IMR-90 (cell line): ENCODE measurements at regions not wholly inside any gene's neighbourhood (a gene's known extent, or its start where the extent isn't known, plus 50 kb on each side); places are given as distances from the start of the nearest gene placed in this dataset.

Experiments
- ATAC-seq: fragments of 200-7000 bp; cut with Tn5 transposase; 2 replicates; pipeline ENCODE4 v1.9.1; 2020; ENCODE audit warnings: low read depth, mild to moderate bottlenecking, moderate library complexity
- BruUV-seq: library from RNA; stranded (reverse); fragments of 400-500 nt; replicated peaks from 2 replicates; lab custom pipeline; 2021; lab: Mats Ljungman, UMichigan
- CTCF ChIA-PET: fragments of 300-600 bp; formaldehyde crosslinking; extraction: SDS; loops from one replicate; lab custom pipeline; 2021; ENCODE audit warnings: antibody characterized with exemption; lab: Yijun Ruan, JAX
- POLR2A ChIA-PET: fragments of 300-600 bp; sonication (Branson Sonifier 250); formaldehyde crosslinking; loops from one replicate; lab custom pipeline; 2022; ENCODE audit warnings: antibody characterized with exemption; ENCODE audit not compliant: unreplicated experiment; lab: Charles Lee
- DNase-seq: peaks from one replicate; pipeline ENCODE4 v3.0.0; 2013
- H2AFZ ChIP-seq: replicated peaks from 2 replicates; pipeline ENCODE3; 2013; ENCODE audit warnings: low read length, mild to moderate bottlenecking; ENCODE audit not compliant: poor library complexity
- H2AK5ac ChIP-seq: 2 replicates; pipeline ENCODE4 v1.6.1; 2013; ENCODE audit warnings: low read depth, low read length, inconsistent platforms
- H2AK9ac ChIP-seq: replicated peaks from 2 replicates; pipeline ENCODE3; 2013; ENCODE audit warnings: mild to moderate bottlenecking, low read depth, low read length, moderate library complexity; ENCODE audit not compliant: poor library complexity
- H2BK120ac ChIP-seq: 2 replicates; pipeline ENCODE4 v1.6.1; 2013; ENCODE audit warnings: low read depth, low read length, inconsistent platforms
- H2BK15ac ChIP-seq: 3 replicates; pipeline ENCODE4 v1.6.1; 2013; ENCODE audit warnings: low read depth, low read length, inconsistent platforms
- H2BK20ac ChIP-seq: 2 replicates; pipeline ENCODE4 v1.6.1; 2013; ENCODE audit warnings: low read depth, mild to moderate bottlenecking, inconsistent platforms, low read length, moderate library complexity
- H2BK5ac ChIP-seq: 2 replicates; pipeline ENCODE4 v1.6.1; 2013; ENCODE audit warnings: mild to moderate bottlenecking, low read depth, low read length, inconsistent platforms; ENCODE audit not compliant: poor library complexity, severe bottlenecking
- H3K14ac ChIP-seq: replicated peaks from 2 replicates; pipeline ENCODE4 v1.6.1; 2013; ENCODE audit warnings: low read depth, low read length, inconsistent platforms
- H3K18ac ChIP-seq: 2 replicates; pipeline ENCODE4 v1.6.1; 2013; ENCODE audit warnings: low read depth, low read length, control low read depth
- H3K23ac ChIP-seq: 2 replicates; pipeline ENCODE4 v1.6.1; 2013; ENCODE audit warnings: low read depth, low read length, inconsistent platforms
- H3K27ac ChIP-seq: 2 replicates; pipeline ENCODE4 v1.5.1; 2013; ENCODE audit warnings: mild to moderate bottlenecking, control low read depth, low read length; ENCODE audit not compliant: insufficient read depth
- H3K27me3 ChIP-seq: 2 replicates; pipeline ENCODE4 v1.6.1; 2013; ENCODE audit warnings: low read length; ENCODE audit not compliant: control insufficient read depth, insufficient read depth
- H3K36me3 ChIP-seq: 2 replicates; pipeline ENCODE4 v1.6.1; 2013; ENCODE audit warnings: low read length, mixed read lengths; ENCODE audit not compliant: control insufficient read depth, insufficient read depth
- H3K4ac ChIP-seq: 2 replicates; pipeline ENCODE4 v1.6.1; 2013; ENCODE audit warnings: low read depth, low read length, inconsistent platforms
- H3K4me1 ChIP-seq: 2 replicates; pipeline ENCODE4 v1.6.1; 2013; ENCODE audit warnings: low read length, mixed read lengths; ENCODE audit not compliant: control insufficient read depth, insufficient read depth
- H3K4me2 ChIP-seq: 2 replicates; pipeline ENCODE4 v1.6.1; 2013; ENCODE audit warnings: low read depth, mild to moderate bottlenecking, control low read depth, low read length, moderate library complexity
- H3K4me3 ChIP-seq: 2 replicates; pipeline ENCODE4 v1.5.1; 2013; ENCODE audit warnings: low read depth, mild to moderate bottlenecking, control low read depth, low read length, moderate library complexity; ENCODE audit not compliant: insufficient read depth
- H3K56ac ChIP-seq: 2 replicates; pipeline ENCODE4 v1.6.1; 2013; ENCODE audit warnings: low read length, inconsistent platforms; ENCODE audit not compliant: insufficient read depth; ENCODE audit errors: extremely low read depth
- H3K79me1 ChIP-seq, 2 experiments: 2 replicates each; pipeline ENCODE4 v1.6.1; 2013; ENCODE audit warnings: low read length in 2 of 2, inconsistent platforms in 1 of 2, low read depth in 1 of 2
- H3K9ac ChIP-seq: 2 replicates; pipeline ENCODE4 v1.6.1; 2013; ENCODE audit warnings: low read depth, low read length, control low read depth
- H3K9me1 ChIP-seq: 2 replicates; pipeline ENCODE4 v1.6.1; 2013; ENCODE audit warnings: low read length, inconsistent platforms; ENCODE audit not compliant: insufficient read depth
- H3K9me3 ChIP-seq: 2 replicates; pipeline ENCODE4 v1.6.1; 2013; ENCODE audit warnings: low read length; ENCODE audit not compliant: control insufficient read depth, insufficient read depth
- H4K20me1 ChIP-seq: 2 replicates; pipeline ENCODE4 v1.6.1; 2013; ENCODE audit warnings: low read length, inconsistent platforms; ENCODE audit not compliant: insufficient read depth
- H4K5ac ChIP-seq: 2 replicates; pipeline ENCODE4 v1.6.1; 2013; ENCODE audit warnings: mild to moderate bottlenecking, low read depth, low read length, control low read depth
- H4K8ac ChIP-seq, 2 experiments: 2 replicates each; pipeline ENCODE4 v1.6.1; 2013; ENCODE audit warnings: low read depth in 2 of 2, low read length in 2 of 2, control low read depth in 1 of 2, inconsistent platforms in 1 of 2
- H4K91ac ChIP-seq: 2 replicates; pipeline ENCODE4 v1.6.1; 2013; ENCODE audit warnings: low read depth, low read length, inconsistent platforms; ENCODE audit not compliant: insufficient read depth
- MAFK ChIP-seq: IDR thresholded peaks from 2 replicates; pipeline ENCODE4 v1.6.1; 2012; ENCODE audit warnings: low read depth, low read length, improper control_type of control experiment
- POLR2A ChIP-seq: IDR thresholded peaks from 2 replicates; pipeline ENCODE4 v1.6.1; 2012; ENCODE audit warnings: mild to moderate bottlenecking, low read depth, low read length
- WGBS, 2 experiments: methylation state at CpG; one replicate each; pipeline versions ENCODE4 v1.1.5 to v1.1.7; 2013; ENCODE audit warnings: missing lambda C conversion rate in 2 of 2; ENCODE audit not compliant: insufficient read length in 1 of 2; ENCODE audit errors: extremely low coverage in 2 of 2; 5-methylcytosine and 5-hydroxymethylcytosine counted together
- dilution Hi-C: fragments of 300-500 bp; cut with HindIII; formaldehyde crosslinking; loops from one replicate; pipeline ENCODE4 v1.14.3; 2018; ENCODE audit warnings: low sequenced_read_pairs; ENCODE audit not compliant: unreplicated experiment
- in situ Hi-C: fragments of 300-500 bp; cut with MboI; formaldehyde crosslinking; loops from 3 replicates; pipeline ENCODE4 v1.14.3; 2019; ENCODE audit warnings: low sequenced_read_pairs, inconsistent platforms, mixed read lengths
- intact Hi-C: fragments of 100-400 bp; cut with micrococcal nuclease; formaldehyde crosslinking; loops from 2 replicates; pipeline ENCODE4 v1.10.0; 2022

GRCh38 chr2:4424153-4424552 lies 720.8 kb downstream of the DCDC2C start:
- no peak overlapping the region for H3K27ac ChIP-seq
- ChIA-PET POLR2A (no interaction called here), CTCF (no interaction called here)
- in situ Hi-C loops (no loop called here), intact Hi-C loops (no loop called here), dilution Hi-C loops (no loop called here)
- no peak overlapping the region for H2BK15ac ChIP-seq
- H3K18ac ChIP-seq, result no peak overlapping the region
- WGBS, 2 experiments, result no CpG with 5 or more reads among the region's 6 CpGs
- no TSS peak for BruUV-seq
- H3K36me3 ChIP-seq, result no peaks in the 10 kb centered on the region
- H3K27me3 ChIP-seq, result no peaks in the 10 kb centered on the region
- H3K4me2 ChIP-seq, result no peak overlapping the region
- no peak overlapping the region for H2AK5ac ChIP-seq
- H3K9me1 ChIP-seq, result no peaks in the 10 kb centered on the region
- no peak overlapping the region for H3K23ac ChIP-seq
- H4K5ac ChIP-seq, result no peak overlapping the region
- H4K20me1 ChIP-seq, result no peaks in the 10 kb centered on the region
- no peak overlapping the region for H3K14ac ChIP-seq
- no peak for ATAC-seq
- H3K4ac ChIP-seq, result no peak overlapping the region
- no peak overlapping the region for H2AK9ac ChIP-seq
- no peak overlapping the region for H2BK5ac ChIP-seq
- H3K9me3 ChIP-seq, result peaks cover 36% of the 10 kb centered on the region
- no peak overlapping the region for H2BK20ac ChIP-seq
- DNase-seq, result no peak
- no peak overlapping the region for H3K9ac ChIP-seq
- TF ChIP-seq POLR2A (no peak), MAFK (peak; percentile 52)
- no peak overlapping the region for H2BK120ac ChIP-seq
- no peak overlapping the region for H4K91ac ChIP-seq
- no peak overlapping the region for H4K8ac ChIP-seq
- H3K56ac ChIP-seq, result no peak overlapping the region
- no peak overlapping the region for H3K4me3 ChIP-seq
- no peaks in the 10 kb centered on the region for H3K79me1 ChIP-seq
- no peaks in the 10 kb centered on the region for H3K4me1 ChIP-seq
- H2AFZ ChIP-seq, result no peak overlapping the region
